Nephron (organoid): ENCODE measurements at regions not wholly inside any gene's neighbourhood (a gene's known extent, or its start where the extent isn't known, plus 50 kb on each side); places are given as distances from the start of the nearest gene placed in this dataset.
"Not testable (repeated sequence)": the region's sequence is repeated elsewhere in the genome, so short reads cannot be mapped to it uniquely, and the experiment has no call there.

Source experiments
- H3K27ac Mint-ChIP-seq, 3 experiments: 2 replicates each; pipeline ENCODE4 v1.8.0; 2020; ENCODE audit warnings: mixed read lengths in 3 of 3, mild to moderate bottlenecking in 2 of 3, moderate library complexity in 1 of 3
- H3K27me3 Mint-ChIP-seq: 2 replicates; pipeline ENCODE4 v1.8.0; 2021; ENCODE audit warnings: low read depth, mild to moderate bottlenecking, moderate library complexity, mixed read lengths
- H3K36me3 Mint-ChIP-seq: 2 replicates; pipeline ENCODE4 v1.8.0; 2020; ENCODE audit warnings: low read depth, mixed read lengths
- H3K4me1 Mint-ChIP-seq: 2 replicates; pipeline ENCODE4 v1.8.0; 2020; ENCODE audit warnings: mixed read lengths
- H3K4me3 Mint-ChIP-seq, 3 experiments: 2 replicates each; pipeline ENCODE4 v1.8.0; 2020; ENCODE audit warnings: mild to moderate bottlenecking in 3 of 3, mixed read lengths in 3 of 3, moderate library complexity in 2 of 3
- H3K9me3 Mint-ChIP-seq: 2 replicates; pipeline ENCODE4 v1.8.0; 2020; ENCODE audit warnings: mixed read lengths
- CTCF ChIP-seq, 3 experiments: fragments of 200-600 bp; sonication (generic); IDR thresholded peaks; one replicate each; pipeline ENCODE4 v1.5.0; 2021; ENCODE audit warnings: antibody characterized with exemption in 3 of 3; ENCODE audit not compliant: unreplicated experiment in 3 of 3

- H3K9me3 Mint-ChIP-seq: no peaks in the 10 kb centered on the region
- no peaks in the 10 kb centered on the region for H3K36me3 Mint-ChIP-seq
- H3K4me3 Mint-ChIP-seq: no peak overlapping the region
- H3K27me3 Mint-ChIP-seq: no peaks in the 10 kb centered on the region
- no peaks in the 10 kb centered on the region for H3K4me1 Mint-ChIP-seq
- no peak for TF ChIP-seq CTCF (IDR thresholded peaks at IDR 0.05; ENCODE audit: unreplicated experiment in 3 of 3)
- H3K27ac Mint-ChIP-seq: no peak overlapping the region
Measured at GRCh38 chr4:131551306-131551705, 1597.8 kb upstream of the PCDH10 start.

- H3K27me3 Mint-ChIP-seq: no peaks in the 10 kb centered on the region
- no peaks in the 10 kb centered on the region for H3K9me3 Mint-ChIP-seq
- H3K4me1 Mint-ChIP-seq: no peaks in the 10 kb centered on the region
- no peak overlapping the region for H3K27ac Mint-ChIP-seq
- TF ChIP-seq CTCF (IDR thresholded peaks at IDR 0.05; ENCODE audit: unreplicated experiment in 3 of 3): no peak
- H3K4me3 Mint-ChIP-seq: no peak overlapping the region
- H3K36me3 Mint-ChIP-seq: no peaks in the 10 kb centered on the region
Measured at GRCh38 chr4:131566026-131566425, 1583.1 kb upstream of the PCDH10 start.

GRCh38 chr4:131584587-131584986 is 1564.5 kb upstream of the PCDH10 start:
- Mint-ChIP-seq H3K9me3 (no peaks in the 10 kb centered on the region), H3K36me3 (no peaks in the 10 kb centered on the region), H3K27ac (no peak overlapping the region), H3K4me1 (no peaks in the 10 kb centered on the region), H3K4me3 (no peak overlapping the region), H3K27me3 (no peaks in the 10 kb centered on the region)
- TF ChIP-seq CTCF (IDR thresholded peaks at IDR 0.05; ENCODE audit: unreplicated experiment in 3 of 3): no peak

- Mint-ChIP-seq H3K27ac (no peak overlapping the region), H3K9me3 (peaks cover 5% of the 10 kb centered on the region), H3K4me3 (no peak overlapping the region), H3K27me3 (no peaks in the 10 kb centered on the region), H3K4me1 (no peaks in the 10 kb centered on the region), H3K36me3 (no peaks in the 10 kb centered on the region)
- TF ChIP-seq CTCF (IDR thresholded peaks at IDR 0.05; ENCODE audit: unreplicated experiment in 3 of 3): no peak
Measured at GRCh38 chr4:131595140-131595539, 1554.0 kb upstream of the PCDH10 start.

- Mint-ChIP-seq H3K27me3 (no peaks in the 10 kb centered on the region), H3K27ac (no peak overlapping the region), H3K4me1 (no peaks in the 10 kb centered on the region), H3K36me3 (no peaks in the 10 kb centered on the region), H3K4me3 (no peak overlapping the region), H3K9me3 (no peaks in the 10 kb centered on the region)
- no peak for TF ChIP-seq CTCF (IDR thresholded peaks at IDR 0.05; ENCODE audit: unreplicated experiment in 3 of 3)
Measured at GRCh38 chr4:131603705-131604104, 1545.4 kb upstream of the PCDH10 start.

GRCh38 chr4:131609039-131609438 is 1540.1 kb upstream of the PCDH10 start:
- Mint-ChIP-seq H3K27ac (no peak overlapping the region), H3K27me3 (no peaks in the 10 kb centered on the region), H3K4me1 (no peaks in the 10 kb centered on the region), H3K9me3 (no peaks in the 10 kb centered on the region), H3K4me3 (no peak overlapping the region), H3K36me3 (no peaks in the 10 kb centered on the region)
- no peak for TF ChIP-seq CTCF (IDR thresholded peaks at IDR 0.05; ENCODE audit: unreplicated experiment in 3 of 3)

- H3K9me3 Mint-ChIP-seq, H3K4me1 Mint-ChIP-seq, H3K4me3 Mint-ChIP-seq, H3K36me3 Mint-ChIP-seq, H3K27ac Mint-ChIP-seq, H3K27me3 Mint-ChIP-seq: not testable (repeated sequence)
Measured at GRCh38 chr4:131610517-131610916, 1538.6 kb upstream of the PCDH10 start.
